ENCODE measurements at regions not wholly inside any gene's neighbourhood (a gene's known extent, or its start where the extent isn't known, plus 50 kb on each side); places are given as distances from the start of the nearest gene placed in this dataset.

- Histone ChIP-seq H3K9me3 (ENCODE audit: insufficient read depth, low read depth, low read length) (no peaks in the 10 kb centered on the region), H3K27ac (ENCODE audit: low read depth, low read length) (no peak overlapping the region), H3K36me3 (ENCODE audit: insufficient read depth, low read length) (no peaks in the 10 kb centered on the region; the same call in 1 of the 2 replicates), H3K27me3 (ENCODE audit: insufficient read depth, low read length) (no peaks in the 10 kb centered on the region), H3K9ac (ENCODE audit: low read depth, low read length) (no peak overlapping the region), H3K4me3 (ENCODE audit: low read length) (no peak overlapping the region), H3K4me1 (ENCODE audit: insufficient read depth, low read length) (no peaks in the 10 kb centered on the region; the same call in 1 of the 2 replicates)
- 75% methylated on average over 1 of the region's 3 CpGs for WGBS
These were observed 50.8 kb upstream of the BEND6 start for GRCh38 chr6:56904068-56904467.

- Histone ChIP-seq H3K36me3 (ENCODE audit: insufficient read depth, low read length) (peaks cover 5% of the 10 kb centered on the region; the same call in 1 of the 2 replicates), H3K4me3 (ENCODE audit: low read length) (no peak overlapping the region), H3K27me3 (ENCODE audit: insufficient read depth, low read length) (no peaks in the 10 kb centered on the region), H3K4me1 (ENCODE audit: insufficient read depth, low read length) (no peaks in the 10 kb centered on the region; the same call in 1 of the 2 replicates), H3K9me3 (ENCODE audit: insufficient read depth, low read depth, low read length) (no peaks in the 10 kb centered on the region), H3K27ac (ENCODE audit: low read depth, low read length) (no peak overlapping the region), H3K9ac (ENCODE audit: low read depth, low read length) (no peak overlapping the region)
- 46% methylated on average over 6 of the region's 6 CpGs for WGBS
These were observed 52.1 kb upstream of the BEND6 start for GRCh38 chr6:56902641-56903464.

GRCh38 chr6:56900784-56901183 lies 54.1 kb upstream of the BEND6 start:
- Histone ChIP-seq H3K9ac (ENCODE audit: low read depth, low read length) (no peak overlapping the region), H3K9me3 (ENCODE audit: insufficient read depth, low read depth, low read length) (no peaks in the 10 kb centered on the region), H3K4me3 (ENCODE audit: low read length) (no peak overlapping the region), H3K36me3 (ENCODE audit: insufficient read depth, low read length) (peaks cover 5% of the 10 kb centered on the region; the same call in 1 of the 2 replicates), H3K4me1 (ENCODE audit: insufficient read depth, low read length) (no peaks in the 10 kb centered on the region; the same call in 1 of the 2 replicates), H3K27me3 (ENCODE audit: insufficient read depth, low read length) (no peaks in the 10 kb centered on the region), H3K27ac (ENCODE audit: low read depth, low read length) (no peak overlapping the region)
- WGBS = 96% methylated on average over 5 of the region's 5 CpGs

GRCh38 chr6:56899753-56900152 lies 55.2 kb upstream of the BEND6 start:
- Histone ChIP-seq H3K9me3 (ENCODE audit: insufficient read depth, low read depth, low read length) (no peaks in the 10 kb centered on the region), H3K9ac (ENCODE audit: low read depth, low read length) (no peak overlapping the region), H3K27ac (ENCODE audit: low read depth, low read length) (no peak overlapping the region), H3K36me3 (ENCODE audit: insufficient read depth, low read length) (peaks cover 5% of the 10 kb centered on the region; the same call in 1 of the 2 replicates), H3K27me3 (ENCODE audit: insufficient read depth, low read length) (no peaks in the 10 kb centered on the region), H3K4me1 (ENCODE audit: insufficient read depth, low read length) (no peaks in the 10 kb centered on the region; the same call in 1 of the 2 replicates), H3K4me3 (ENCODE audit: low read length) (no peak overlapping the region)
- 97% methylated on average over 2 of the region's 2 CpGs for WGBS

GRCh38 chr6:56899311-56899710 lies 55.6 kb upstream of the BEND6 start:
- no peak overlapping the region for H3K4me3 ChIP-seq (ENCODE audit: low read length)
- no peak overlapping the region for H3K27ac ChIP-seq (ENCODE audit: low read depth, low read length)
- H3K9ac ChIP-seq (ENCODE audit: low read depth, low read length) = no peak overlapping the region
- no peaks in the 10 kb centered on the region for H3K9me3 ChIP-seq (ENCODE audit: insufficient read depth, low read depth, low read length)
- no peaks in the 10 kb centered on the region for H3K27me3 ChIP-seq (ENCODE audit: insufficient read depth, low read length)
- no peaks in the 10 kb centered on the region; the same call in 1 of the 2 replicates for H3K4me1 ChIP-seq (ENCODE audit: insufficient read depth, low read length)
- H3K36me3 ChIP-seq (ENCODE audit: insufficient read depth, low read length) = peaks cover 5% of the 10 kb centered on the region; the same call in 1 of the 2 replicates
- 95% methylated on average over 1 of the region's 1 CpG for WGBS

GRCh38 chr6:56897789-56898529 lies 56.9 kb upstream of the BEND6 start:
- H3K4me3 ChIP-seq (ENCODE audit: low read length) = no peak overlapping the region
- H3K27me3 ChIP-seq (ENCODE audit: insufficient read depth, low read length) = no peaks in the 10 kb centered on the region
- H3K9ac ChIP-seq (ENCODE audit: low read depth, low read length) = no peak overlapping the region
- WGBS = 90% methylated on average over 4 of the region's 4 CpGs
- H3K36me3 ChIP-seq (ENCODE audit: insufficient read depth, low read length) = peaks cover 5% of the 10 kb centered on the region; the same call in 1 of the 2 replicates
- H3K4me1 ChIP-seq (ENCODE audit: insufficient read depth, low read length) = no peaks in the 10 kb centered on the region; the same call in 1 of the 2 replicates
- H3K9me3 ChIP-seq (ENCODE audit: insufficient read depth, low read depth, low read length) = no peaks in the 10 kb centered on the region
- H3K27ac ChIP-seq (ENCODE audit: low read depth, low read length) = no peak overlapping the region

GRCh38 chr6:56891754-56892153 lies 63.2 kb upstream of the BEND6 start:
- no peaks in the 10 kb centered on the region for H3K9me3 ChIP-seq (ENCODE audit: insufficient read depth, low read depth, low read length)
- no peak overlapping the region for H3K9ac ChIP-seq (ENCODE audit: low read depth, low read length)
- 96% methylated on average over 2 of the region's 2 CpGs for WGBS
- H3K27me3 ChIP-seq (ENCODE audit: insufficient read depth, low read length) = no peaks in the 10 kb centered on the region
- H3K4me1 ChIP-seq (ENCODE audit: insufficient read depth, low read length) = peaks cover 15% of the 10 kb centered on the region
- no peak overlapping the region for H3K27ac ChIP-seq (ENCODE audit: low read depth, low read length)
- H3K4me3 ChIP-seq (ENCODE audit: low read length) = no peak overlapping the region
- no peaks in the 10 kb centered on the region for H3K36me3 ChIP-seq (ENCODE audit: insufficient read depth, low read length)

GRCh38 chr6:56890683-56891429 lies 64.1 kb upstream of the BEND6 start:
- Histone ChIP-seq H3K9ac (ENCODE audit: low read depth, low read length) (no peak overlapping the region), H3K36me3 (ENCODE audit: insufficient read depth, low read length) (no peaks in the 10 kb centered on the region), H3K9me3 (ENCODE audit: insufficient read depth, low read depth, low read length) (no peaks in the 10 kb centered on the region), H3K27ac (ENCODE audit: low read depth, low read length) (no peak overlapping the region), H3K4me1 (ENCODE audit: insufficient read depth, low read length) (peaks cover 16% of the 10 kb centered on the region), H3K27me3 (ENCODE audit: insufficient read depth, low read length) (no peaks in the 10 kb centered on the region), H3K4me3 (ENCODE audit: low read length) (no peak overlapping the region)
- 90% methylated on average over 8 of the region's 8 CpGs for WGBS

GRCh38 chr6:56890066-56890465 lies 64.8 kb upstream of the BEND6 start:
- no peak overlapping the region for H3K27ac ChIP-seq (ENCODE audit: low read depth, low read length)
- no peak overlapping the region for H3K9ac ChIP-seq (ENCODE audit: low read depth, low read length)
- no peaks in the 10 kb centered on the region for H3K36me3 ChIP-seq (ENCODE audit: insufficient read depth, low read length)
- no peaks in the 10 kb centered on the region for H3K27me3 ChIP-seq (ENCODE audit: insufficient read depth, low read length)
- no peak overlapping the region for H3K4me3 ChIP-seq (ENCODE audit: low read length)
- H3K4me1 ChIP-seq (ENCODE audit: insufficient read depth, low read length) = peaks cover 16% of the 10 kb centered on the region
- WGBS = 88% methylated on average over 3 of the region's 3 CpGs
- H3K9me3 ChIP-seq (ENCODE audit: insufficient read depth, low read depth, low read length) = no peaks in the 10 kb centered on the region

- H3K27me3 ChIP-seq (ENCODE audit: insufficient read depth, low read length) = no peaks in the 10 kb centered on the region
- no peaks in the 10 kb centered on the region for H3K9me3 ChIP-seq (ENCODE audit: insufficient read depth, low read depth, low read length)
- peaks cover 16% of the 10 kb centered on the region for H3K4me1 ChIP-seq (ENCODE audit: insufficient read depth, low read length)
- H3K9ac ChIP-seq (ENCODE audit: low read depth, low read length) = no peak overlapping the region
- no peak overlapping the region for H3K4me3 ChIP-seq (ENCODE audit: low read length)
- no peak overlapping the region for H3K27ac ChIP-seq (ENCODE audit: low read depth, low read length)
- no peaks in the 10 kb centered on the region for H3K36me3 ChIP-seq (ENCODE audit: insufficient read depth, low read length)
These were observed 65.4 kb upstream of the BEND6 start for GRCh38 chr6:56889492-56889891.

GRCh38 chr6:56888687-56889086 lies 66.2 kb upstream of the BEND6 start:
- peaks cover 16% of the 10 kb centered on the region for H3K4me1 ChIP-seq (ENCODE audit: insufficient read depth, low read length)
- no peak overlapping the region for H3K4me3 ChIP-seq (ENCODE audit: low read length)
- H3K9ac ChIP-seq (ENCODE audit: low read depth, low read length) = no peak overlapping the region
- no peak overlapping the region for H3K27ac ChIP-seq (ENCODE audit: low read depth, low read length)
- H3K9me3 ChIP-seq (ENCODE audit: insufficient read depth, low read depth, low read length) = no peaks in the 10 kb centered on the region
- no peaks in the 10 kb centered on the region for H3K36me3 ChIP-seq (ENCODE audit: insufficient read depth, low read length)
- no peaks in the 10 kb centered on the region for H3K27me3 ChIP-seq (ENCODE audit: insufficient read depth, low read length)
- WGBS = 63% methylated on average over 1 of the region's 1 CpG
